IMR-90 (cell line): ENCODE measurements at regions not wholly inside any gene's neighbourhood (a gene's known extent, or its start where the extent isn't known, plus 50 kb on each side); places are given as distances from the start of the nearest gene placed in this dataset.

Experiments used
- BHLHE40 ChIP-seq: fragments of 150-350 bp; IDR thresholded peaks from 2 replicates; pipeline ENCODE4 v1.6.1; 2016; ENCODE audit warnings: mild to moderate bottlenecking, low read depth, low read length
- CEBPB ChIP-seq: IDR thresholded peaks from 2 replicates; pipeline ENCODE4 v1.6.1; 2012; ENCODE audit warnings: low read depth, low read length, improper control_type of control experiment
- CTCF ChIP-seq: conservative IDR thresholded peaks from 2 replicates; pipeline ENCODE4 v1.5.1; 2012; ENCODE audit warnings: mild to moderate bottlenecking, low read depth, low read length, improper control_type of control experiment
- MAFK ChIP-seq: IDR thresholded peaks from 2 replicates; pipeline ENCODE4 v1.6.1; 2012; ENCODE audit warnings: low read depth, low read length, improper control_type of control experiment
- MAZ ChIP-seq: IDR thresholded peaks from 2 replicates; pipeline ENCODE4 v1.6.1; 2012; ENCODE audit warnings: low read depth, mild to moderate bottlenecking, low read length, improper control_type of control experiment, moderate library complexity, borderline replicate concordance
- MXI1 ChIP-seq: IDR thresholded peaks from 2 replicates; pipeline ENCODE4 v1.6.1; 2012; ENCODE audit warnings: low read depth, mild to moderate bottlenecking, low read length, moderate library complexity, borderline replicate concordance
- POLR2A ChIP-seq: IDR thresholded peaks from 2 replicates; pipeline ENCODE4 v1.6.1; 2012; ENCODE audit warnings: mild to moderate bottlenecking, low read depth, low read length
- RAD21 ChIP-seq: IDR thresholded peaks from 2 replicates; pipeline ENCODE4 v1.6.1; 2012; ENCODE audit warnings: low read length, improper control_type of control experiment
- TF ChIP-seq, protein P1 (sequence below): fragments of 150-350 bp; IDR thresholded peaks from 2 replicates; pipeline ENCODE4 v1.6.1; 2016; ENCODE audit warnings: low read depth, mild to moderate bottlenecking, low read length, moderate library complexity, borderline replicate concordance

DNA sequence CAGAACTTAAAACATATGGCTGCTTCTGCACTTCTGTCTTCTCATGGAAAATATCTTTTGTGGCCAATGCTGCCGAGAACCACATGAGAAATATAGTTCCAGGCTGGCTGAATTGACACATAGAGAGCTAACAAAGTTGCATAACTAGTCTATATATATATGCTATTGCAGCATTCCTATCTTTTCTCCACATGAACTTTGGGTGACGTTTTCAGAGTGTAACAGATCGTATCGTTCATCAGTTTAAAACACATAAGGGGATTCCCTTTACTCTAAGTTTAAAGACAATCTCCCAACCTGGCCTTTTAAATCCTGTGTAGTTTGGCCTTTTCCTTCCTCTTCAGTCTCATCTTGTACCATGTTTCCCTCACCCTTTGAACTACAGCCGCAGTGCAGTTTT, 394.2 kb upstream of the CBLB start:
- TF ChIP-seq CTCF (no peak), POLR2A (no peak), RAD21 (no peak), MAZ (no peak), MXI1 (no peak), BHLHE40 (no peak), MAFK (no peak), CEBPB (no peak)
- TF ChIP-seq, protein P1, sequence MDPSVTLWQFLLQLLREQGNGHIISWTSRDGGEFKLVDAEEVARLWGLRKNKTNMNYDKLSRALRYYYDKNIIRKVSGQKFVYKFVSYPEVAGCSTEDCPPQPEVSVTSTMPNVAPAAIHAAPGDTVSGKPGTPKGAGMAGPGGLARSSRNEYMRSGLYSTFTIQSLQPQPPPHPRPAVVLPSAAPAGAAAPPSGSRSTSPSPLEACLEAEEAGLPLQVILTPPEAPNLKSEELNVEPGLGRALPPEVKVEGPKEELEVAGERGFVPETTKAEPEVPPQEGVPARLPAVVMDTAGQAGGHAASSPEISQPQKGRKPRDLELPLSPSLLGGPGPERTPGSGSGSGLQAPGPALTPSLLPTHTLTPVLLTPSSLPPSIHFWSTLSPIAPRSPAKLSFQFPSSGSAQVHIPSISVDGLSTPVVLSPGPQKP: no peak
